A549 (cell line): ENCODE measurements at regions not wholly inside any gene's neighbourhood (a gene's known extent, or its start where the extent isn't known, plus 50 kb on each side); places are given as distances from the start of the nearest gene placed in this dataset.

Source experiments
- ATAC-seq, 2 experiments: fragments of 200-7000 bp in 1 of 2; fragments of >200 bp in 1 of 2; cut with Nextera tagmentation in 1 of 2; cut with Tn5 transposase in 1 of 2; 3 replicates each; pipeline versions ENCODE4 v1.8.0 to v1.9.1; 2018 to 2020; ENCODE audit warnings: mild to moderate bottlenecking in 1 of 2, moderate library complexity in 1 of 2
- CTCF ChIA-PET: fragments of 300-600 bp; sonication (Branson Sonifier 250); formaldehyde crosslinking; extraction: SDS; loops from one replicate; lab custom pipeline; 2021; ENCODE audit warnings: antibody characterized with exemption, inconsistent platforms; lab: Yijun Ruan, JAX
- POLR2A ChIA-PET: fragments of 350-600 bp; formaldehyde crosslinking; extraction: SDS; loops from one replicate; lab custom pipeline; 2021; ENCODE audit warnings: antibody characterized with exemption, inconsistent platforms; lab: Yijun Ruan, JAX
- DNase-seq, 2 experiments: peaks; one replicate each; pipeline versions ENCODE4 v3.0.0 to v3.0.0-alpha.2; 2011 to 2016; ENCODE audit warnings: low read depth in 1 of 2, low spot score in 1 of 2
- FAIRE-seq: peaks from 2 replicates; lab custom pipeline; 2011; peaks lifted over from hg19 to GRCh38; lab: Jason Lieb, UNC
- H3K27ac ChIP-seq, 2 experiments: fragments of >200 bp; sonication (Bioruptor Twin); formaldehyde crosslinking; 3 replicates each; pipeline ENCODE4 v1.5.1; 2016 to 2017
- H3K4me1 ChIP-seq: fragments of >200 bp; sonication (Bioruptor Twin); formaldehyde crosslinking; 3 replicates; pipeline ENCODE4 v1.6.1; 2016
- H3K4me2 ChIP-seq: fragments of >200 bp; sonication (Bioruptor Twin); formaldehyde crosslinking; 3 replicates; pipeline ENCODE4 v1.6.1; 2016
- H3K4me3 ChIP-seq: fragments of >200 bp; sonication (Bioruptor Twin); formaldehyde crosslinking; 3 replicates; pipeline ENCODE4 v1.5.1; 2016
- H3K9me3 ChIP-seq: fragments of >200 bp; sonication (Bioruptor Twin); formaldehyde crosslinking; 3 replicates; pipeline ENCODE4 v1.6.1; 2016
- ATOH8 ChIP-seq: fragments of 250-450 bp; sonication (Bioruptor Pico); IDR thresholded peaks from 2 replicates; pipeline ENCODE4 v1.5.0; 2020; ENCODE audit warnings: low read depth, mild to moderate bottlenecking, moderate library complexity
- CBX2 ChIP-seq: fragments of 200-600 bp; sonication (generic); IDR thresholded peaks from 2 replicates; pipeline ENCODE4 v1.6.1; 2016; ENCODE audit warnings: low read depth, mild to moderate bottlenecking, borderline replicate concordance
- CEBPB ChIP-seq, 2 experiments: fragments of >200 bp in 1 of 2; sonication (Bioruptor Twin) in 1 of 2; formaldehyde crosslinking in 1 of 2; IDR thresholded peaks; 2 replicates each; pipeline ENCODE4 v1.6.1; 2012 to 2016
- CHD2 ChIP-seq: fragments of 150-350 bp; IDR thresholded peaks from 2 replicates; pipeline ENCODE4 v1.6.1; 2014; ENCODE audit warnings: low read length; ENCODE audit not compliant: partially characterized antibody
- ELK1 ChIP-seq: fragments of 150-350 bp; IDR thresholded peaks from 2 replicates; pipeline ENCODE4 v1.6.1; 2014; ENCODE audit warnings: low read depth, mild to moderate bottlenecking, low read length
- ESRRA ChIP-seq: fragments of 150-350 bp; IDR thresholded peaks from 2 replicates; pipeline ENCODE4 v1.6.1; 2014; ENCODE audit warnings: mild to moderate bottlenecking, low read length, borderline replicate concordance
- HDAC2 ChIP-seq: fragments of 200-600 bp; sonication (generic); IDR thresholded peaks from 2 replicates; pipeline ENCODE4 v1.6.1; 2016
- HEYL ChIP-seq: fragments of 250-450 bp; sonication (Bioruptor Pico); IDR thresholded peaks from 2 replicates; pipeline ENCODE4 v1.8.0; 2021; ENCODE audit warnings: mild to moderate bottlenecking, moderate library complexity
- HOXB13 ChIP-seq: fragments of 250-450 bp; sonication (Bioruptor Pico); IDR thresholded peaks from 2 replicates; pipeline ENCODE4 v1.5.0; 2020; ENCODE audit warnings: low read depth, mild to moderate bottlenecking, moderate library complexity
- JUN ChIP-seq, 2 experiments: fragments of >200 bp; sonication (Bioruptor Twin); formaldehyde crosslinking; IDR thresholded peaks; 2 replicates in 1 of 2; 3 replicates in 1 of 2; pipeline ENCODE4 v1.6.1; 2016 to 2017
- JUNB ChIP-seq: fragments of >200 bp; sonication (Bioruptor Twin); formaldehyde crosslinking; IDR thresholded peaks from 2 replicates; pipeline ENCODE4 v1.6.1; 2016
- KDM1A ChIP-seq: fragments of 200-600 bp; sonication (generic); IDR thresholded peaks from 2 replicates; pipeline ENCODE4 v1.6.1; 2016; ENCODE audit warnings: low read depth, mild to moderate bottlenecking
- MYC ChIP-seq: IDR thresholded peaks from 2 replicates; pipeline ENCODE4 v1.6.1; 2012; ENCODE audit warnings: mild to moderate bottlenecking, inconsistent platforms, low read length, improper control_type of control experiment, borderline replicate concordance
- NR3C1 ChIP-seq: fragments of >200 bp; sonication (Bioruptor Twin); formaldehyde crosslinking; IDR thresholded peaks from 3 replicates; pipeline ENCODE4 v1.6.1; 2017
- PHF8 ChIP-seq: fragments of 200-600 bp; sonication (generic); IDR thresholded peaks from 2 replicates; pipeline ENCODE4 v1.6.1; 2016; ENCODE audit warnings: low read depth, mild to moderate bottlenecking, antibody characterized with exemption, moderate library complexity, borderline replicate concordance
- REST ChIP-seq: fragments of 200-600 bp; sonication (generic); IDR thresholded peaks from 2 replicates; pipeline ENCODE4 v1.6.1; 2016; ENCODE audit warnings: antibody characterized with exemption, mild to moderate bottlenecking, moderate library complexity
- RFX5 ChIP-seq: fragments of 450-650 bp; IDR thresholded peaks from 2 replicates; pipeline ENCODE4 v1.7.1; 2014; ENCODE audit warnings: antibody characterized with exemption, mild to moderate bottlenecking, moderate library complexity
- RNF2 ChIP-seq: fragments of 200-600 bp; sonication (generic); IDR thresholded peaks from 2 replicates; pipeline ENCODE4 v1.6.1; 2016; ENCODE audit warnings: low read depth, mild to moderate bottlenecking, antibody characterized with exemption, moderate library complexity, borderline replicate concordance
- SMC3 ChIP-seq: fragments of >200 bp; sonication (Bioruptor Twin); formaldehyde crosslinking; IDR thresholded peaks from 3 replicates; pipeline ENCODE4 v1.6.1; 2018; ENCODE audit warnings: inconsistent platforms
- SREBF2 ChIP-seq: fragments of 450-650 bp; IDR thresholded peaks from 2 replicates; pipeline ENCODE4 v1.6.1; 2014; ENCODE audit warnings: mild to moderate bottlenecking, moderate library complexity
- ZFP36 ChIP-seq: fragments of 450-650 bp; IDR thresholded peaks from 2 replicates; pipeline ENCODE4 v1.6.1; 2014; ENCODE audit warnings: borderline replicate concordance; ENCODE audit not compliant: partially characterized antibody
- ZNF302 ChIP-seq: fragments of 250-450 bp; sonication (Bioruptor Pico); IDR thresholded peaks from 2 replicates; pipeline ENCODE4 v1.9.0; 2021; ENCODE audit warnings: inconsistent platforms, mild to moderate bottlenecking, moderate library complexity
- WGBS: methylation state at CpG from one replicate; pipeline ENCODE4 v1.1.6; 2017; ENCODE audit errors: missing lambda C conversion rate; 5-methylcytosine and 5-hydroxymethylcytosine counted together
- TF ChIP-seq, protein P1 (sequence below): IDR thresholded peaks from 2 replicates; pipeline ENCODE4 v1.6.1; 2012; ENCODE audit warnings: low read depth, borderline replicate concordance
- TF ChIP-seq, protein P2 (sequence below): fragments of >200 bp; sonication (Bioruptor Twin); formaldehyde crosslinking; IDR thresholded peaks from 3 replicates; pipeline ENCODE4 v1.6.1; 2016

- no peak for ATAC-seq
- no peak for FAIRE-seq
- H3K4me1 ChIP-seq, result no peaks in the 10 kb centered on the region
- TF ChIP-seq RFX5 (no peak), JUN (IDR thresholded peaks at IDR 0.05) (no peak), SREBF2 (no peak), MYC (no peak), PHF8 (no peak), SMC3 (no peak), HOXB13 (CRISPR knock-in tag) (no peak), CEBPB (IDR thresholded peaks at IDR 0.05) (no peak), KDM1A (no peak)
- TF ChIP-seq, protein P1, sequence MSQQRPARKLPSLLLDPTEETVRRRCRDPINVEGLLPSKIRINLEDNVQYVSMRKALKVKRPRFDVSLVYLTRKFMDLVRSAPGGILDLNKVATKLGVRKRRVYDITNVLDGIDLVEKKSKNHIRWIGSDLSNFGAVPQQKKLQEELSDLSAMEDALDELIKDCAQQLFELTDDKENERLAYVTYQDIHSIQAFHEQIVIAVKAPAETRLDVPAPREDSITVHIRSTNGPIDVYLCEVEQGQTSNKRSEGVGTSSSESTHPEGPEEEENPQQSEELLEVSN, result no peak
- H3K27ac ChIP-seq, result no peak overlapping the region
- WGBS, result 83% methylated on average over 5 of the region's 5 CpGs
- H3K4me2 ChIP-seq, result no peak overlapping the region
- no peak overlapping the region for H3K4me3 ChIP-seq
- no peaks in the 10 kb centered on the region for H3K9me3 ChIP-seq
- no peak for DNase-seq
- POLR2A ChIA-PET, result no interaction called here
- CTCF ChIA-PET, result no interaction called here
Measured at GRCh38 chr18:8546677-8547076, 62.6 kb upstream of the RAB12 start.

- no peak overlapping the region for H3K4me2 ChIP-seq
- H3K4me3 ChIP-seq, result no peak overlapping the region
- H3K4me1 ChIP-seq, result no peaks in the 10 kb centered on the region
- FAIRE-seq (no peak), ATAC-seq (no peak), DNase-seq (no peak)
- POLR2A ChIA-PET, result no interaction called here
- 65% methylated on average over 8 of the region's 8 CpGs for WGBS
- H3K9me3 ChIP-seq, result no peaks in the 10 kb centered on the region
- CTCF ChIA-PET, result no interaction called here
- no peak for TF ChIP-seq ZNF302 (CRISPR knock-in tag)
- TF ChIP-seq NR3C1, result no peak
- TF ChIP-seq REST, result no peak
- TF ChIP-seq ATOH8 (CRISPR knock-in tag), result no peak
- no peak for TF ChIP-seq ZFP36
- no peak for TF ChIP-seq KDM1A
- TF ChIP-seq ELK1, result no peak
- TF ChIP-seq, protein P1, result no peak
- no peak for TF ChIP-seq ESRRA
- no peak for TF ChIP-seq CBX2
- TF ChIP-seq SMC3, result no peak
- TF ChIP-seq, protein P2, sequence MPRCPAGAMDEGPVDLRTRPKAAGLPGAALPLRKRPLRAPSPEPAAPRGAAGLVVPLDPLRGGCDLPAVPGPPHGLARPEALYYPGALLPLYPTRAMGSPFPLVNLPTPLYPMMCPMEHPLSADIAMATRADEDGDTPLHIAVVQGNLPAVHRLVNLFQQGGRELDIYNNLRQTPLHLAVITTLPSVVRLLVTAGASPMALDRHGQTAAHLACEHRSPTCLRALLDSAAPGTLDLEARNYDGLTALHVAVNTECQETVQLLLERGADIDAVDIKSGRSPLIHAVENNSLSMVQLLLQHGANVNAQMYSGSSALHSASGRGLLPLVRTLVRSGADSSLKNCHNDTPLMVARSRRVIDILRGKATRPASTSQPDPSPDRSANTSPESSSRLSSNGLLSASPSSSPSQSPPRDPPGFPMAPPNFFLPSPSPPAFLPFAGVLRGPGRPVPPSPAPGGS, result no peak
- TF ChIP-seq HDAC2, result no peak
- TF ChIP-seq HOXB13 (CRISPR knock-in tag), result no peak
- no peak for TF ChIP-seq HEYL (CRISPR knock-in tag)
- TF ChIP-seq RNF2, result no peak
- no peak for TF ChIP-seq MYC
- no peak for TF ChIP-seq CHD2
- no peak for TF ChIP-seq JUNB
- H3K27ac ChIP-seq, result no peak overlapping the region
Measured at GRCh38 chr18:8548186-8548585, 61.1 kb upstream of the RAB12 start.
